NCI-H748 (cell line): ENCODE measurements at regions not wholly inside any gene's neighbourhood (a gene's known extent, or its start where the extent isn't known, plus 50 kb on each side); places are given as distances from the start of the nearest gene placed in this dataset.

Source experiments
- DNase-seq: peaks from one replicate; lab custom pipeline; 2025; ENCODE audit not compliant: unreplicated experiment; lab: John Stamatoyannopoulos, UW

GRCh38 chrX:128436397-128437103, 384.3 kb upstream of the ACTRT1 start:
- DNase-seq = peak; percentile 36

- DNase-seq = no peak
These were observed 373.3 kb upstream of the ACTRT1 start for GRCh38 chrX:128425546-128425945.

- DNase-seq = no peak
These were observed 356.6 kb upstream of the ACTRT1 start for GRCh38 chrX:128408842-128409241.

DNA sequence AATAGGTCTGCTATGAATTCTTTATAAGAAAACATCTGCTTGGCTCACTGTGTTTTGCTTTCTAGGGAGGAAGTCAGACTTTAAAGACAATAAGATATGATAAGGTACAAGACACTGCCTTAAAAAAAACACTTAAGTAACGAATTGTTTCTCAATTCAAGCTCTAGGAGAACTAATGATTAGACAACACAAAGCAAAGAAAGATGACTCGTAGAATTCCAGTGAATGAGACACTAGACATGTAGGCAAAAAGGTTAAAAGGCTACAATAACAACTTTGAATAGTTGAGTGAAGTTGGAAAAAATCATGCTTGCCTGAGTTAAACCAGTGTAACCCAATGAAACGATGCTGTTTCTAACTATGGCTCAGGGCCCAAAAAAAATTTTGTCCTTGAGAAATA, 344.4 kb upstream of the ACTRT1 start:
- DNase-seq = no peak

DNA sequence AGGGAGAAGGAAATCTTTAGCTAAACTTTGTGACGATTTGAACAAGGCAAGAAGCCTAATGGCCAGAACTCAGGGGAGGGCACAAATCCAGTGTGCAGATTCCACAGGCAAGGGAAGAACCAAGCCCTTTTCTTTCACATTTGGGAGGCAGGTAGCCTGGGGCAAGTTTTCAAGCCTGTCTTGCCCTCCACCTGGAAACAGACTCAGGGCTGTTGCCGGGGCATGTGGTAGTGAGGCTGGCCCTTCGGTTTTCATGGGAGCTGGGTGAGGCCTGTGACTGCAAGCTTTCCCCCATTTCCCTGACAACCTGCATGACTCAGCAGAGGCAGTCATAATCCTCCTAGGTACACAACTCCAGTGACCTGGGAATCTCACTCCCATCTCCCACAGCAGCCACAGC, 331.6 kb upstream of the ACTRT1 start:
- peak; percentile 2 for DNase-seq

DNA sequence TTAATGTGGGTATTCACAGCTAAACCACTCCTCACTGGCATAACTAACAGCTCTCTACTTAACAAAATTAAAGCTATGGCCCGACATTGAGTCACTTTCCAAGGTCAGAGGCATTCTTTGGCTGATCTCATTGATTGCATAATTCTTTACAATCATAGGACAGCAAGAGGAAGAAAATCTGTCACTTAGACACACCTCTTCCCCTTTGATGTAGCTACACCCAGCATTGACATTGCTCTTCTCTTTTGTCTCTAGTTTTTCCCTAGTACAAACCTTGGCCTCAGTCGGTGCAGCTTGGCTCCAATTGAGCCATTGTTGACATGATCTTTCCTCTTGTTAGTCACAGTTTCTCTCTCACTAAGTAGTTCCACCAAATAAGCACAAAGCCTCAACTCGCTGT, 313.3 kb upstream of the ACTRT1 start:
- DNase-seq = no peak

DNA sequence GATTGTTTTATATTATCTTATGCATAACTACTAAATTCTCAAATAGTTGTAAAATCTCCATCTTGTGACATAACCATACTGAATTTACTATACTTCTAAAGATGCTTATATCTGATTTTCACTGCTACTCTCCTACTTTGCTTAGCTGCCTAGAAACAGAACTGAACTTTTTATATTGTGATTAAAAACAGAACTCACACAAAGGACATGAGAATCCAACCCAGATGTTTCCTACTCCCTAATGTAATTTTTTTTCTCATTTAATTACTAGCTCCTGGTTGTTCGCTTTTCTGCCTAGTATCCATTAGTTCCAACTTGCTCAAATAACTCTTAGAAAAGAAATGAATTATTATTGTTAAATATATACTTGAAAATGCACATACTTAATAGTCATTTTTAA, 283.5 kb upstream of the ACTRT1 start:
- DNase-seq = no peak

DNA sequence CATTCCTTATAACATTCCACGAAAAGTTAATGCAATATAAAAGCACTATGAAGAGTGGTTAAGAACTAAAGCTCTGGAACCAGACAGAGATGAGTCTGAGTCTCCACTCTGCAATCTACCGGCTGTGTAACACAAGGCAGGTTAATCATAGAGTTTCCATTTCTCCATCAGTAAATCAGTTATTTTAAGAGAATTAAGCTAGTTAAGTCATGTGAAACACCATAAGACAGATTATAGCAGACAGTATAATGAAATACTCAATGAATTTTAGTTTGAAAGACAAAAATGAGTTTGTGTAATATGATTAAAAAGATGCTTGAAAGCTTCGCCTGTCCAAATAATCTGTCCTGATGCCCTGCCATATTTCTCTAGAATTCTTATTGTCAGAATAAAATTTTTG, 282.6 kb upstream of the ACTRT1 start:
- DNase-seq = no peak

GRCh38 chrX:128310912-128311311, 258.7 kb upstream of the ACTRT1 start:
- DNase-seq = no peak

- DNase-seq = no peak
These were observed 257.1 kb upstream of the ACTRT1 start for GRCh38 chrX:128309311-128309710.

DNA sequence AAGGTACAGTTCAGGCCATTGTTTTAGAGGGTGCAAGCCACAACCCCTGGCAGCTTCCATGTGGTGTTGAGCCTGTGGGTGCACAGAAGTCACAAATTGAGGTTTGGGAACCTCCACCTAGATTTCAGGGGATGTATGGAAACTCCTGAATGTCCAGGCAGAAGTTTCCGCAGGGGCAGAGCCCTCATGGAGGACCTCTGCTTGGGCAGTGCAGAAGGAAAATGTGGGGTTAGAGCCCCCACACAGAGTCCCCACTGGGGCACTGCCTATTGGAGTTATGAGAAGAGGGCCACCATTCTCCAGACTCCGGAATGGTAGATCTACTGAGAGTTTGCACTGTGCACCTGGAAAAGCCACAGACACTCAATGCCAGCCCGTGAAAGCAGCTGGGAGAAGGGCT, 242.0 kb upstream of the ACTRT1 start:
- DNase-seq = no peak

DNA sequence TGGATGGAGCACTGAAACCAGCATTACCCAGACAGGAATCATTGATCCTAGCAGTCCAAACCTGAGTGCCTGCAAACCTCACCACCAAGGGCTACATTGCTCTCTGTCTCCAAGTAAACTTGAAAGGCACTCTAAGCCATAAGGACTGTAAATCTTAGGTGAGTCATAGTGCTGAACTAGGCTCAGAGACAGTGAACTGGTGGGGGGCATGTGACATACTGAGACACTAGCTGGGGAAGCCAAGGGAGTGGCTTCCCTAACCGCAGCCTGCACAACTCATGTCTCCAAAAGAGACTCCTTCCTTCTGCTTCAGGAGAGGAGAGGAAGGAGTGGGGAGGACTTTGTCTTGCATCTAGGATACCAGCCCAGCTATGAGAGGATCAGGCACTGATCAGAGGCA, 235.5 kb upstream of the ACTRT1 start:
- DNase-seq = no peak

DNA sequence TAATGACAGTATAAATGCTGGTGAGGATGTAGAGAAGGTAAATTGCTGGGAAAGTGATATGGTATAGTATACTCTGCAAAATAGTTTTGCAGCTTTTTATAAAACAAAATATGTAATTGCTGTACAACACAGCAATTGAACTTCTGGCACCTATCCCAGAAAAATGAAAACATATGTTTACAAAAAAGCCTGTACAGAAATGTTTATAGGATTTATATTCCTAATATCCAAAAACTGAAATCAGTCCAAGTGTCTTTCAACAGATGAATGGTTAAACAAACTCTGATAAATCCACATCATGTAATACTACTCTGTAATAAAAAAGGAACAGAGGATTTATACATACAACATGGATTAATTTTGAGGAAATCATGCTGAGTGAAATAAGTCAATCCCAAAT, 198.4 kb upstream of the ACTRT1 start:
- no peak for DNase-seq

DNA sequence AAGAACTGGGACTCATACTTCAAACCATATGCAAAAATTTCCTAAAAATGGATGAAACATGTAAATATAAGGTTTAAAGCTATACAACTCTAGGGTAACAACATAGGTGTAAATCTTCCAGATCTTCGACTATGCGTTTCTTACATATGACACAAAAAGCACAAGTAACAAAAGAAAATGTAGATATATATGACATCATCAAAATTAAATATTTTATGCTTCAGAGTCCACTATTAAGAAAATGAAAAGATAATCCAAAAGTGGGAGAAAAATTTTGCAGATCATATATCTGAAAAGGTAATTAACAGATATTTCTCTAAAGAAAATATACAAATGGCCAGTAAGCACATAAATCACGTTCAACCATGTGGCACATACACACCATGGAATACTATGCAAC, 164.2 kb upstream of the ACTRT1 start:
- no peak for DNase-seq

- no peak for DNase-seq
These were observed 113.7 kb upstream of the ACTRT1 start for GRCh38 chrX:128165884-128166408.

GRCh38 chrX:128156204-128156603, 104.0 kb upstream of the ACTRT1 start:
- no peak for DNase-seq

DNA sequence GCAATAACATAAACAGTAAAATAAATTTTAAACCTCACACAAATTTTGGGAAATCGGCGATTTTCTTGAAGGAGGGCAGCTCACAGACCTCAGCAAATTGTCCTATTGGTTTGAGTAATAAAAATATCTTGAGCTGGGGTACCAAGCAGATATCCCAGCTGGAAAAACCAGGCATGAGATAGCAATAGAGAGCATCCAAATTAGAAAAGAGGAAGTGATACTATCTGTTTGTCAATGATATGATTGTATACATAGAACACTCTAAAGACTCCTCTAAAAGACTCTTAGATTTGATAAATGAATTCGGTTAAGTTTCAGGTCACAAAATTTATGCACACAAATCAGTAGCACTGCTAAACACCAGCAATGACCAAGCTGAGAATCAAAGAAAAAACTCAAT, 90.5 kb upstream of the ACTRT1 start:
- no peak for DNase-seq

DNA sequence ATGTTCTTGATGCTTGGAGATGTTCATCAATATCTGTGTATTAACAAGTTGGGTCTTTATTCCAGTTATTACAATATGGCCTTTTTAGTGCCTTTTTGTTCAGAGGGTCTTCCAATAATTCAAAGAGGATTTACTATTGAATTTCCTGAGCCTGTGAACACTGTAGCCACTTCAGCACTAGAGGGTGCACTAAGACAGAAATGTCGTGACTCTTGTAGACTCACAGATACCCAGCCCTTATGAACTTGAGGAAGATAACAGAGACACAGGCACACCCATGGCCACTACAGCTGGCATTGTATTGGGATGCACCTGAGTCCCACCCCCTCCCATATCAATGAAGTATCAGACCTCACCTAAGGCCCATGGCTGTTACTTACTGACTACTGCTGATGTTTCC, 54.4 kb upstream of the ACTRT1 start:
- peak; percentile 70 for DNase-seq

DNA sequence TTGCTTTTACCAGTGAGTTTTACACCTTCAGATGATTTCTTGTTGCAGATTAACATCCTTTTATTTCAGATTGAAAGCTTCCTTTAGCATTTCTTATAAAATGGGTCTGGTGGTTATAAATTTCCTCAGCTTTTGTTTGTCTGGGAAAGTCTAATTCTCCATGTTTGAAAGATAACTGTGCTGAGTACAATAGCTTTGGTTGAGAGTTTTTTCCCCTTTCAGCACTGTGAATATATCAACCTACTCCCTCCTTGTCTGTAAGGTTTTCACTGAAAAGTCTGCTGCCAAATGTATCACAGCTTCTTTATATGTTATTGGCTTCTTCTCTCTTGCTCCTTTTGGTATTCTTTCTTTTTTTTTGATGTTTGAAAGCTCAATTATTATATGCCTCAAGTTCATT, 53.5 kb upstream of the ACTRT1 start:
- DNase-seq = no peak
